Activated CD4-positive, alpha-beta T cell treated with anti-CD3 and anti-CD28 coated beads, Interleukin-2, amount 10 ng/mL, durations not matched to agents 24 days and 14 days (primary cell): ENCODE measurements at regions not wholly inside any gene's neighbourhood (a gene's known extent, or its start where the extent isn't known, plus 50 kb on each side); places are given as distances from the start of the nearest gene placed in this dataset.

Experiments used
- DNase-seq: peaks from one replicate; pipeline ENCODE4 v3.0.0; 2022
- H3K27ac Mint-ChIP-seq: one replicate; pipeline ENCODE4 v1.8.0; 2022; ENCODE audit warnings: mild to moderate bottlenecking, mixed read lengths
- H3K27me3 Mint-ChIP-seq: one replicate; pipeline ENCODE4 v1.8.0; 2022; ENCODE audit warnings: mixed read lengths
- H3K36me3 Mint-ChIP-seq: one replicate; pipeline ENCODE4 v1.8.0; 2022; ENCODE audit warnings: low read depth, mild to moderate bottlenecking, mixed read lengths
- H3K4me1 Mint-ChIP-seq: one replicate; pipeline ENCODE4 v1.8.0; 2021; ENCODE audit warnings: mixed read lengths
- H3K4me3 Mint-ChIP-seq: one replicate; pipeline ENCODE4 v1.8.0; 2022; ENCODE audit warnings: mild to moderate bottlenecking, moderate library complexity, mixed read lengths
- H3K9me3 Mint-ChIP-seq: one replicate; pipeline ENCODE4 v1.8.0; 2021; ENCODE audit warnings: mixed read lengths
- intact Hi-C: fragments of 100-400 bp; cut with micrococcal nuclease; formaldehyde crosslinking; loops from one replicate; pipeline ENCODE4 v1.15.1; 2023

DNA sequence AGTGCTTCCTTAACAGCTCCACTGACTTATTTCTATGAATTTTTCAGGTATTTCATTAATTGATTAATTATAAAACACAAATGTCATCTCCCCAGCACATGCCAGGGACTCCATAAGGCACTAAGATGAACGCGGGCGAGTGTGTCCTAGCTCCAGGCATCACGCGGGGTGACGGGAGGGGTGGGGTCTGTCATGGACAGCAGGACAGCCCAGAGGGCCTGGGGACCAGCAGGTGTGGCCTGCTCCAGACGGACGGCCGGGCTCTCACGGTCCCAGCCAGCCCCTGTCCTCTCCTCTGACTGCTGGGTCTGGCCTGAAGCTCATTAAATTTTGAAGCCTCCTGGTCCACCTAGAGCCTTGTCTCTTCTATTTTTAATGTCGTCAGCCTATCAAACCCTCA is 531.1 kb downstream of the BRD1 start:
- Mint-ChIP-seq H3K9me3 (no peaks in the 10 kb centered on the region), H3K27ac (no peak overlapping the region), H3K27me3 (no peaks in the 10 kb centered on the region), H3K36me3 (no peaks in the 10 kb centered on the region), H3K4me1 (no peaks in the 10 kb centered on the region), H3K4me3 (no peak overlapping the region)
- no peak for DNase-seq
- intact Hi-C loops, result no loop called here

DNA sequence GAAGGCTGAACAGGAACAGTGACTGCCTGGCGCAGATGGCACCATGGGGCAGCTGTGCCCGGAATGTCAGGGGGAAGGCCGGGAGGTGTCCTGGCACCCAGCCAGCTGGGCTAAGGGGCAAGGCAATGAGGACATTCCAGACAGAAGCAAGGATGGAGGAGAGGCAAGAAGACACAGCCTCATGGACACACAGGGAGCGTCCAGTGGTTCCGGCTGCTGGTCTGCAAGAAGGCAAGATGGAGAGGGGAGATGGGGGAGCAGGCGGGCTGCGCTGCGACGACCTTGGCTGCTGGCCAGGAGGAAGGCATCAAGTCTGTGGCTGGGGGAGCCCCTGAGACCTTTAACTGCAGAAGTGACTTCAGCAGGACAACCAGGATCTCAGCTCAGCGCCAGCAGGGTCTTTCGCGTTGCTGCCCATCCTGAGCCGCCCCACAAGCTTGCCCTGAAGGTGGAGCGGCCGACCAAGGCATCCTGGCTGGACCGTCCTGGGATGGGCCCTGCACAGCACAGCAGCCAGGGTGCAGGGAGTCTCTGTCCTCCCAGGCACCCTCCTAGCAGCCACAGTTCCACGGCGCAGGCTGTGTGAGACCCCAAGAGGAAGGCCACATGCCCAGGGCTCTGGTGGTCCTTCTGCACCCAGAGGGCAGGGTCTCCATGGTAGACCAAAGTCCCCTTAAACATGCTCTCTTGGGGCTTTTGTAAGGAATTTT is 531.7 kb downstream of the BRD1 start:
- no peak for DNase-seq
- no peak overlapping the region for H3K27ac Mint-ChIP-seq

DNA sequence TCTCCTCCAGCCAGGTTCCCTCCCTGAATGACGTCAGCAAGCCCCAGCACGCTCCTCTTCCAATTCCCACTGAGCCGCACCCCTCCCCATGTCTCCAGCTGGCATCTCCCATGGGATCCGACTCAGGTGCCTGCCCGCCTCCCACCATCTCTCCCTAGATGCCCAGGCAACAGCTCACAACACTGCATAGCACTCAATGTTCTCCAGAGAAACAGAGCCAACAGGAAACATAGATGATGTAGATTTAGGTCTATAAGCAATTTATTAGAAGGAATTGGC is 532.3 kb downstream of the BRD1 start:
- Mint-ChIP-seq H3K4me3 (no peak overlapping the region), H3K36me3 (no peaks in the 10 kb centered on the region), H3K9me3 (no peaks in the 10 kb centered on the region), H3K27me3 (no peaks in the 10 kb centered on the region), H3K4me1 (no peaks in the 10 kb centered on the region), H3K27ac (no peak overlapping the region)
- DNase-seq, result no peak
- intact Hi-C loops, result no loop called here

More for the DNA sequence above, 531.7 kb downstream of the BRD1 start:
- no peaks in the 10 kb centered on the region for H3K4me1 Mint-ChIP-seq
- no peak overlapping the region for H3K4me3 Mint-ChIP-seq
- H3K9me3 Mint-ChIP-seq, result no peaks in the 10 kb centered on the region
- H3K27me3 Mint-ChIP-seq, result no peaks in the 10 kb centered on the region
- no peaks in the 10 kb centered on the region for H3K36me3 Mint-ChIP-seq
- intact Hi-C loops, result no loop called here

GRCh38 chr22:49294656-49295464 is 532.8 kb downstream of the BRD1 start:
- Mint-ChIP-seq H3K36me3 (no peaks in the 10 kb centered on the region), H3K4me3 (no peak overlapping the region), H3K27me3 (no peaks in the 10 kb centered on the region), H3K27ac (no peak overlapping the region), H3K9me3 (no peaks in the 10 kb centered on the region), H3K4me1 (no peaks in the 10 kb centered on the region)
- intact Hi-C loops, result no loop called here
- DNase-seq, result no peak

DNA sequence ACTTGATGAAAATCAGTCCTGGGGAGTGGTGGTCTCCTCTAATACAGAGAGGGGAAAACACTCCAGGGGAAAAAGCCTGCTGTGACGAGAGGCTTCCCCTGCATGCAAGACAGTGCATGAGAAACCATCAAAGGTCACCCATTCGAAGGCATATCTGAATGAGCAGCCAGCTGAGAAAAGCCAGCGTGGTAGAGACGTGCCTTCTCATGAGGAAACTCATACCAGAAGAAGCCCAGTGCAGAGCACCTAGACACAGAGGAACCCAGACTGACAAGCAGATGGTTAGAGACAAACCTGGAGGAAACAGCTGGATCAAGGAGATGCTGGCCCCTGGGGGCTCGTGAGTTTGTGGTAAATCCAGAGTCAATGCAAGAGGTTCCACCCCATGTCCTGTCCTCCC is 534.8 kb downstream of the BRD1 start:
- DNase-seq, result no peak
- Mint-ChIP-seq H3K36me3 (no peaks in the 10 kb centered on the region), H3K27me3 (no peaks in the 10 kb centered on the region), H3K4me1 (no peaks in the 10 kb centered on the region), H3K4me3 (no peak overlapping the region), H3K27ac (no peak overlapping the region), H3K9me3 (no peaks in the 10 kb centered on the region)
- intact Hi-C loops, result no loop called here

DNA sequence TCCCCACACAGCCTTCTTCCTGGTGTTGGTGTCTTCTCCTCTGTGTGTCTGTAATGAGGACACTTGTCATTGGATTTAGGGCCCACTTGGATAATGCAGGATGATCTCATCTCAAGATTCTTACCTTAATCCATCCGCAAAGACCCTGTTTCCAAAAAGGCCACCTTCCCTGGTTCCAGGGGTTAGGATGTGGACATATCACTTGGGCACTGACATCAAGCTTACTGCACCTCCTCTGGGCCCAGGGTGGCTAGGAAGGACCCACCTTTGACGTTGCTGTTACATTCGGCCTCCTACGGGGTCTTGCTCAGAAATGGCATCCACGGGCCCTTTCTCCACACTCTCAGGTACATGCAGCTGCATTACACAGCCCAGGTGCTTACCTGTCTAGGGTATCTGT is 535.9 kb downstream of the BRD1 start:
- H3K4me1 Mint-ChIP-seq, result no peaks in the 10 kb centered on the region
- H3K36me3 Mint-ChIP-seq, result no peaks in the 10 kb centered on the region
- no peak overlapping the region for H3K27ac Mint-ChIP-seq
- DNase-seq, result no peak
- no peak overlapping the region for H3K4me3 Mint-ChIP-seq
- intact Hi-C loops, result no loop called here
- no peaks in the 10 kb centered on the region for H3K9me3 Mint-ChIP-seq
- no peaks in the 10 kb centered on the region for H3K27me3 Mint-ChIP-seq

DNA sequence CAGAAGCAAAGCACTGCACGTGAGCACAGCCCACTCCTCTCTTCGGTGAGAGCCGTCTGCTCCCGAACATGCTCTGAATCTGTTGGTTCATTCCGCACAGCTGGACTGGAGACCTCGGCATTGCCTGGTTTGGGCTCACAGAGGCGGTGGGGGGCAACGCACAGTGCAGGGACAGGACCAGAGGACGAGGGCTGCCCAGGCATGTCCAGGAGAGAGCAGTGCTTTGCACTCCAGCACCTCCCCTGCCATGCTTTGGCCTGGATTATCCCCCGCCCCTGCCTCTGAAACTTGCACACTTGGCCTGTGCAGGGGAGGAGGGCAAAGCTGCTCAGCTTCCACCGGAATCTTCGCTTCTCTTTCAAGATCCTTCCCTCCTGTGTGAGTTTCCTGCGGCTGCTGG is 536.5 kb downstream of the BRD1 start:
- no peak for DNase-seq
- intact Hi-C loops, result no loop called here

GRCh38 chr22:49290711-49291110 is 537.0 kb downstream of the BRD1 start:
- H3K4me3 Mint-ChIP-seq, result no peak overlapping the region
- DNase-seq, result no peak
- H3K36me3 Mint-ChIP-seq, result no peaks in the 10 kb centered on the region
- H3K27ac Mint-ChIP-seq, result no peak overlapping the region
- H3K27me3 Mint-ChIP-seq, result no peaks in the 10 kb centered on the region
- intact Hi-C loops, result no loop called here
- no peaks in the 10 kb centered on the region for H3K9me3 Mint-ChIP-seq
- H3K4me1 Mint-ChIP-seq, result no peaks in the 10 kb centered on the region

More for the DNA sequence above, 536.5 kb downstream of the BRD1 start:
- H3K36me3 Mint-ChIP-seq, result no peaks in the 10 kb centered on the region
- H3K27me3 Mint-ChIP-seq, result no peaks in the 10 kb centered on the region
- no peak overlapping the region for H3K27ac Mint-ChIP-seq
- no peaks in the 10 kb centered on the region for H3K9me3 Mint-ChIP-seq
- no peaks in the 10 kb centered on the region for H3K4me1 Mint-ChIP-seq
- no peak overlapping the region for H3K4me3 Mint-ChIP-seq

GRCh38 chr22:49289822-49290679 is 537.6 kb downstream of the BRD1 start:
- H3K27ac Mint-ChIP-seq, result no peak overlapping the region
- DNase-seq, result no peak
- intact Hi-C loops, result no loop called here
- H3K27me3 Mint-ChIP-seq, result no peaks in the 10 kb centered on the region
- no peaks in the 10 kb centered on the region for H3K36me3 Mint-ChIP-seq
- no peaks in the 10 kb centered on the region for H3K4me1 Mint-ChIP-seq
- no peak overlapping the region for H3K4me3 Mint-ChIP-seq
- no peaks in the 10 kb centered on the region for H3K9me3 Mint-ChIP-seq

- Mint-ChIP-seq H3K9me3 (no peaks in the 10 kb centered on the region), H3K36me3 (no peaks in the 10 kb centered on the region), H3K4me3 (no peak overlapping the region), H3K4me1 (no peaks in the 10 kb centered on the region), H3K27ac (no peak overlapping the region), H3K27me3 (no peaks in the 10 kb centered on the region)
- intact Hi-C loops, result no loop called here
- no peak for DNase-seq
Measured at GRCh38 chr22:49286181-49286760, 541.4 kb downstream of the BRD1 start.

- Mint-ChIP-seq H3K36me3 (no peaks in the 10 kb centered on the region), H3K9me3 (no peaks in the 10 kb centered on the region), H3K4me3 (no peak overlapping the region), H3K4me1 (no peaks in the 10 kb centered on the region), H3K27ac (no peak overlapping the region), H3K27me3 (no peaks in the 10 kb centered on the region)
- intact Hi-C loops, result no loop called here
- DNase-seq, result no peak
Measured at GRCh38 chr22:49284931-49285330, 542.7 kb downstream of the BRD1 start.

- Mint-ChIP-seq H3K27me3 (no peaks in the 10 kb centered on the region), H3K4me3 (no peak overlapping the region)
Measured at GRCh38 chr22:49284056-49284784, 543.5 kb downstream of the BRD1 start.

GRCh38 chr22:49282596-49282995 is 545.1 kb downstream of the BRD1 start:
- Mint-ChIP-seq H3K27ac (no peak overlapping the region), H3K9me3 (no peaks in the 10 kb centered on the region), H3K27me3 (no peaks in the 10 kb centered on the region), H3K4me3 (no peak overlapping the region), H3K4me1 (no peaks in the 10 kb centered on the region), H3K36me3 (no peaks in the 10 kb centered on the region)
- no peak for DNase-seq
- intact Hi-C loops, result no loop called here

More at GRCh38 chr22:49284056-49284784, 543.5 kb downstream of the BRD1 start:
- DNase-seq, result no peak
- intact Hi-C loops, result no loop called here
- Mint-ChIP-seq H3K9me3 (no peaks in the 10 kb centered on the region), H3K4me1 (no peaks in the 10 kb centered on the region), H3K27ac (no peak overlapping the region), H3K36me3 (no peaks in the 10 kb centered on the region)
